Brain microvascular endothelial cell (primary cell): ENCODE measurements at regions not wholly inside any gene's neighbourhood (a gene's known extent, or its start where the extent isn't known, plus 50 kb on each side); places are given as distances from the start of the nearest gene placed in this dataset.

Experiments used
- DNase-seq: peaks from one replicate; pipeline ENCODE4 v3.0.0-alpha.2; 2020
- H3K27ac ChIP-seq: fragments of 250-450 bp; sonication (Bioruptor Pico); 2 replicates; pipeline ENCODE4 v1.5.1; 2020; ENCODE audit warnings: mild to moderate bottlenecking, moderate library complexity
- H3K27me3 ChIP-seq: fragments of 250-450 bp; sonication (Bioruptor Pico); replicated peaks from 2 replicates; pipeline ENCODE4 v1.5.1; 2020; ENCODE audit warnings: mild to moderate bottlenecking
- H3K36me3 ChIP-seq: fragments of 250-450 bp; sonication (Bioruptor Pico); replicated peaks from 2 replicates; pipeline ENCODE4 v1.5.1; 2020; ENCODE audit warnings: mild to moderate bottlenecking
- H3K4me3 ChIP-seq: 2 replicates; pipeline ENCODE4 v1.5.1; 2011; ENCODE audit warnings: low read depth, mild to moderate bottlenecking, control low read depth, low read length, moderate library complexity
- in situ Hi-C: cut with HindIII; loops from 2 replicates; pipeline ENCODE4 v1.10.0; 2017; ENCODE audit warnings: low sequenced_read_pairs, low pct_ligation_motif_present
- TF ChIP-seq, protein P1 (sequence below): IDR thresholded peaks from 2 replicates; pipeline ENCODE4 v1.5.1; 2011; ENCODE audit warnings: low read depth, mild to moderate bottlenecking, moderate library complexity, low read length, control low read depth, inconsistent platforms; ENCODE audit errors: missing control alignments

DNA sequence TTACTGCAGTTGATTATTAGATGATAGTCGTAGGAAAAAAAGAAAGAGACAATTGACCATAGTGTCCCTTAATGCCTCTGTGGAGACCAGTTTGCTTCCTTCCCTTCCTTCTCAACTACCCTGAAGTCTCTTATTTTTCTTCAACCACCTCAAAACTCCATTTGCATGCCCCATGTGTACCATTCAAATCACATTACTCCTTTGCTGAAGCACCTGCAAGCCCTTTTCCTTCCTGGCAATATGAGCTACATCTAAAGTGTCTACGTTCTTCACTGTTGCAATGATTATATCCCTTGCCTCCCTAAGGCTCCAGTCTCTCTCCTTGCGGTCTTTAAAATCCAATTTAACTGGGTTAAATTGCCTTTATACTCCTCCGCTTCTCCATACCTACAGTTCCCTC, 867.4 kb upstream of the API5 start:
- no peak overlapping the region for H3K4me3 ChIP-seq
- DNase-seq: no peak
- no peak overlapping the region for H3K27ac ChIP-seq
- H3K36me3 ChIP-seq: no peaks in the 10 kb centered on the region
- TF ChIP-seq, protein P1, sequence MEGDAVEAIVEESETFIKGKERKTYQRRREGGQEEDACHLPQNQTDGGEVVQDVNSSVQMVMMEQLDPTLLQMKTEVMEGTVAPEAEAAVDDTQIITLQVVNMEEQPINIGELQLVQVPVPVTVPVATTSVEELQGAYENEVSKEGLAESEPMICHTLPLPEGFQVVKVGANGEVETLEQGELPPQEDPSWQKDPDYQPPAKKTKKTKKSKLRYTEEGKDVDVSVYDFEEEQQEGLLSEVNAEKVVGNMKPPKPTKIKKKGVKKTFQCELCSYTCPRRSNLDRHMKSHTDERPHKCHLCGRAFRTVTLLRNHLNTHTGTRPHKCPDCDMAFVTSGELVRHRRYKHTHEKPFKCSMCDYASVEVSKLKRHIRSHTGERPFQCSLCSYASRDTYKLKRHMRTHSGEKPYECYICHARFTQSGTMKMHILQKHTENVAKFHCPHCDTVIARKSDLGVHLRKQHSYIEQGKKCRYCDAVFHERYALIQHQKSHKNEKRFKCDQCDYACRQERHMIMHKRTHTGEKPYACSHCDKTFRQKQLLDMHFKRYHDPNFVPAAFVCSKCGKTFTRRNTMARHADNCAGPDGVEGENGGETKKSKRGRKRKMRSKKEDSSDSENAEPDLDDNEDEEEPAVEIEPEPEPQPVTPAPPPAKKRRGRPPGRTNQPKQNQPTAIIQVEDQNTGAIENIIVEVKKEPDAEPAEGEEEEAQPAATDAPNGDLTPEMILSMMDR: no peak
- no peaks in the 10 kb centered on the region for H3K27me3 ChIP-seq
- in situ Hi-C loops: no loop called here

DNA sequence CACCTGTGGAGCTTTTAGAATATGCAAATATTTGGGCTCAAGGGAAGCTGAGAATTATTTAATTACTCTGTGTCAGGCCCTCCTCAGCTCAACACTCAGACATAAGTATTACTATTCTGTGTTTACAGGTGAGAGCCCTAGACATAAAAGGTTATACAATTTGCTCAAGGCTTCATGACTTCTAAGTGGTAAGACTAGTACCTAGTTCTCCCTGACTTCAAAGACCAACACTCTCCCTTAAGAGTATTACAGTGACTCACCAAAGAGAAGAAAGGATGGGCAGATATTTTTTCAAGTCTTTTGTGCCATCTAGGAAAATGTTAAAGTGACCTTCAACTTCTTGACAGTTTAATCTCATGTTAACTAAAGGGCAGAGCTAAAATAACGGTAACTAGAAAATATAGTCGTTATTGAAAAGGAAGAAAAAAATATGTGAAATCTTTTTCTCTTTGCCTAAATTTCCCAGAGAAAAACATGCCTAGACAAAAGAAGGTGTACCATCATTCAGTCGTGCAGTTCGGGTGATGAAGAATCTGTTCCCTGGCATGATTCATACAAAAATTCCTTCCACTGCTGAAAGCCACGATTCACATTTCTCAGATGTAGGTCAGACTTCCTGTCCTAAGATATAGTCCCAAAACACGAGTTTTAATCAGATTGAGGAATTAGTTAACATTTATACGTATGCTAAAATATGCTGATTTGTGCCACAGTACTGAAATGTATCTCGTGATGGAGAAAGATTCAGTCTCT, 849.1 kb upstream of the API5 start:
- TF ChIP-seq, protein P1: no peak
- Histone ChIP-seq H3K4me3 (no peak overlapping the region), H3K27ac (peak overlapping the region; percentile 79), H3K36me3 (no peaks in the 10 kb centered on the region), H3K27me3 (no peaks in the 10 kb centered on the region)
- in situ Hi-C loops: no loop called here
- peak; percentile 85 for DNase-seq

DNA sequence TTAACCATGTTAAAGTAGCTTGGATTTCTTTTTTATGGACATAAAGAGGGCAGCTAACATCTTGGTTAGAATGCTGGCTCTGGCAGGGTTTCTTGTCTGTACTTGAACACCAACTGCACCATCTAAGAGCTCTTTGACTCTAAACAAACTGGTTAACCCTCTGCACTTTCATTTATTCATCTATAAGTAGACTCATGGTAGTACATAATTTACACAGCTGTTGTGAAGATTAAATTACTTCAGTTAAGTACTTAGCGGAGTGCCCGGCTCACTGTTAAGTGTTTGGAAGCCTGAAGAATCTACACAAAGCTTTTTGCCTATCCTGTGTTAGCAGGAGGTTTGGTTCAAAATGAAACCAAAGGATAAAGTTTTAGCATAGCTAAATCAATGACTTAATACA, 846.2 kb upstream of the API5 start:
- H3K36me3 ChIP-seq: no peaks in the 10 kb centered on the region
- no peak for DNase-seq
- H3K27ac ChIP-seq: no peak overlapping the region
- no peaks in the 10 kb centered on the region for H3K27me3 ChIP-seq
- in situ Hi-C loops: no loop called here
- no peak overlapping the region for H3K4me3 ChIP-seq
- TF ChIP-seq, protein P1: no peak

DNA sequence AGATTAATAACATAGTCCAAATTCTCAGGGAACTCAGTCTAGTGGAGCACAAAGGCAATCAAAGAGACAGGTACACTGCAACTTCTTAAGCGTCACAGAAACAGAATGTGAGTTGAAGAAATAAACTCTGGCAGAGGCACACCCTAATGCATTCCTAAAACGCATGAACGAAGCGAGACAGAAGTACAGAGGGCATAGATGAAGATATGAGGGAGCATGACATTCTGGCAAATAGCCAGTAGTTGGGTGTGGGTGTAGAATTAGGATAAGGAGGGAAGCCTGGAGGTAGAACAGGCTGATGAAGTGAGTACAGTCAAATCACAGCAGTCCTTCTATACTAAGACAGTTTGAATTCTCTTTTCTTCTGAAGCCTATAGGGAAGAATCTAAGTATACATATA, 838.7 kb upstream of the API5 start:
- in situ Hi-C loops: no loop called here

DNA sequence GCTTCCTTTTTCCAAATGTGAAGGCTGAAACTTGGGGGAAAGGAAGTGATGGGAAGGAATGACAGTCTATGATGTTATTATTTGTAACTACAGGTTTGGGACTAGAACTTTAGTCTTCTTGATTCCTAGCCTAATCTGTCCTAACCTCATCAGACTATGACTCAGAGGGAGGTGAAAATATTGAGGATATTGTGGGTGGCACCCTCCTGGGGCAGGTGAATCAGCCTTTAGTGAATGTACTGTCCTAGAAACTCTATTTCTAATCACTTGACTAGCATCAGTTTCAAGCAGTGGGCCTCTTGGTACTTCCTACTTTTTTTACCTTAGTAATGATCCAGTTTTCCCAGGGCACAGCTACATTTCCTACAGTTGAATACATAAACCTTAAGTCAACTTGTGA, 829.0 kb upstream of the API5 start:
- Histone ChIP-seq H3K36me3 (no peaks in the 10 kb centered on the region), H3K4me3 (no peak overlapping the region), H3K27ac (no peak overlapping the region), H3K27me3 (no peaks in the 10 kb centered on the region)
- TF ChIP-seq, protein P1: no peak
- no peak for DNase-seq
- in situ Hi-C loops: no loop called here

More for the DNA sequence above, 838.7 kb upstream of the API5 start:
- H3K27me3 ChIP-seq: no peaks in the 10 kb centered on the region
- H3K4me3 ChIP-seq: no peak overlapping the region
- no peaks in the 10 kb centered on the region for H3K36me3 ChIP-seq
- TF ChIP-seq, protein P1: no peak
- H3K27ac ChIP-seq: no peak overlapping the region
- DNase-seq: no peak

DNA sequence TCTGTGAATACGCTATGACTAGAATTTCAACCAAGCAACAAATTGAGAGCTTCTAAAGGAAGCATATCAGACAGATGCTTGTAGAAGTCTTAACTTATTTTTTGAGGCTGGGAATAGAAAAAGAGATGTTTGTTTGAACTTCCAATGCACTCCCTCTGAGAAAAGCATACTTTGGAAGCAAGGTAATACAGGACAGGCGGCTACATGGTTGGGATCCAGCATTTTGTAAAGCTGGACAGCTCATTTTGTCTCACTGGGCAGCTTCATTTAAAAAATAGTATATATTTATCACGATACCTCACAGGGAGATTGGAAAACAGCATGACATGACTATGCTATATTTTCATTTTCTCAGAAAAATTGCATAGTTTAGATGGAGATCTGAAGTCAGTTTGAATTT, 821.3 kb upstream of the API5 start:
- Histone ChIP-seq H3K4me3 (no peak overlapping the region), H3K27ac (no peak overlapping the region), H3K36me3 (no peaks in the 10 kb centered on the region), H3K27me3 (no peaks in the 10 kb centered on the region)
- in situ Hi-C loops: no loop called here
- no peak for DNase-seq
- TF ChIP-seq, protein P1: no peak
